RWPE2 (cell line): ENCODE measurements at regions not wholly inside any gene's neighbourhood (a gene's known extent, or its start where the extent isn't known, plus 50 kb on each side); places are given as distances from the start of the nearest gene placed in this dataset.

Experiments
- ATAC-seq: fragments of 200-7000 bp; cut with Tn5 transposase; 3 replicates; pipeline ENCODE4 v1.9.1; 2021; ENCODE audit warnings: low read depth
- DNase-seq: peaks from one replicate; pipeline ENCODE4 v3.0.0-alpha.2; 2020; ENCODE audit warnings: low spot score
- H3K27ac ChIP-seq: fragments of 450-650 bp; 2 replicates; pipeline ENCODE4 v1.5.1; 2017; ENCODE audit warnings: mild to moderate bottlenecking; ENCODE audit not compliant: poor library complexity, severe bottlenecking
- H3K27me3 ChIP-seq: fragments of 250-450 bp; sonication (Bioruptor Pico); 2 replicates; pipeline ENCODE4 v1.5.1; 2021; ENCODE audit warnings: mild to moderate bottlenecking, moderate library complexity; ENCODE audit not compliant: insufficient read depth, poor library complexity, severe bottlenecking
- H3K36me3 ChIP-seq: fragments of 250-450 bp; sonication (Bioruptor Pico); 2 replicates; pipeline ENCODE4 v1.5.1; 2020; ENCODE audit warnings: low read depth, mild to moderate bottlenecking, moderate library complexity
- H3K4me1 ChIP-seq: fragments of 250-450 bp; sonication (Bioruptor Pico); 2 replicates; pipeline ENCODE4 v1.5.1; 2021; ENCODE audit warnings: mild to moderate bottlenecking, moderate library complexity; ENCODE audit not compliant: insufficient read depth, poor library complexity, severe bottlenecking
- H3K4me3 ChIP-seq: fragments of 250-450 bp; sonication (Bioruptor Pico); 2 replicates; pipeline ENCODE4 v1.5.1; 2021; ENCODE audit warnings: mild to moderate bottlenecking, moderate library complexity; ENCODE audit not compliant: severe bottlenecking
- H3K9me3 ChIP-seq: fragments of 250-450 bp; sonication (Bioruptor Pico); 2 replicates; pipeline ENCODE4 v1.5.1; 2021; ENCODE audit warnings: mild to moderate bottlenecking, moderate library complexity; ENCODE audit not compliant: severe bottlenecking
- TF ChIP-seq, protein P1 (sequence below): fragments of 450-650 bp; IDR thresholded peaks from one replicate; pipeline ENCODE4 v1.5.1; 2017; ENCODE audit warnings: mild to moderate bottlenecking, moderate library complexity; ENCODE audit not compliant: poor library complexity, severe bottlenecking

DNA sequence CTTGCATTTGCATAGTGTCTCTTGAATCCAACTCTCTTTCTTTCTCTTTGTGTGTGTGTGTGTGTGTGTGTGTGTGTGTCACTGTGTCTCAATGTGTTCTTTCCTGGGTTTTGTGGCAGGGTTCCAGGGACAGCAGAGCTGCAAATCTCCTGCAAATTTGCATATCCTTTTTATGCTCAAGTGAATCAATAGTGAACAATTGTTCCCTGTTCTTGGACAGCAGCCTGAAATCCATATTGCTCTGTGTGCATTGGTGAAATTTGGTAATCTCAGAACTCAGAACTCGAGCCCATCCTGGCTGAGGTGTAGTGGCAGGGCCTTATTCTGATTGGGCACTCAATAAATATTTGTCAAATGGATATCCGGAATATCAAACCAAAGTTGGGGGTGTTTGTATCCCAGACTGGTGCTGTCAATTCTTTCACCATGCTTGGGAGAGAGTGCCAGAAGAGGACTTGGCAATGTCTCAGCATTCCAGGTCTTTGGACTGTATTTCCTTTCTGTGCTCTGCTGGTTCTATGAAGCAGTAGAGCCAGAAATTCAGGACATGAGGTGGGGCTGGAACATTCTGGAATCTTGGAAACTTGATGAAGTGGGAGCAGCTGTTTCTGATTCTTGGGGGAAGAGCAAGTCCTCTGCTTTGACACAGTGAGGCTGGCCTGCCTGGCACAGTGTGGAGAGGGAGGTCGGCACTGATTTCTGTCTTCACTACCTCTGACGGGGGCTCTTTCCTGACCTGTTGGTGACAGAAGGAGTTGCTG is 380.6 kb upstream of the C2CD4B start:
- Histone ChIP-seq H3K27ac (no peak overlapping the region), H3K9me3 (no peaks in the 10 kb centered on the region), H3K27me3 (no peaks in the 10 kb centered on the region), H3K4me1 (peaks cover 3% of the 10 kb centered on the region), H3K4me3 (no peak overlapping the region), H3K36me3 (no peaks in the 10 kb centered on the region)
- no peak for DNase-seq
- ATAC-seq: peak; percentile 58
- TF ChIP-seq, protein P1, sequence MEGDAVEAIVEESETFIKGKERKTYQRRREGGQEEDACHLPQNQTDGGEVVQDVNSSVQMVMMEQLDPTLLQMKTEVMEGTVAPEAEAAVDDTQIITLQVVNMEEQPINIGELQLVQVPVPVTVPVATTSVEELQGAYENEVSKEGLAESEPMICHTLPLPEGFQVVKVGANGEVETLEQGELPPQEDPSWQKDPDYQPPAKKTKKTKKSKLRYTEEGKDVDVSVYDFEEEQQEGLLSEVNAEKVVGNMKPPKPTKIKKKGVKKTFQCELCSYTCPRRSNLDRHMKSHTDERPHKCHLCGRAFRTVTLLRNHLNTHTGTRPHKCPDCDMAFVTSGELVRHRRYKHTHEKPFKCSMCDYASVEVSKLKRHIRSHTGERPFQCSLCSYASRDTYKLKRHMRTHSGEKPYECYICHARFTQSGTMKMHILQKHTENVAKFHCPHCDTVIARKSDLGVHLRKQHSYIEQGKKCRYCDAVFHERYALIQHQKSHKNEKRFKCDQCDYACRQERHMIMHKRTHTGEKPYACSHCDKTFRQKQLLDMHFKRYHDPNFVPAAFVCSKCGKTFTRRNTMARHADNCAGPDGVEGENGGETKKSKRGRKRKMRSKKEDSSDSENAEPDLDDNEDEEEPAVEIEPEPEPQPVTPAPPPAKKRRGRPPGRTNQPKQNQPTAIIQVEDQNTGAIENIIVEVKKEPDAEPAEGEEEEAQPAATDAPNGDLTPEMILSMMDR: no peak

DNA sequence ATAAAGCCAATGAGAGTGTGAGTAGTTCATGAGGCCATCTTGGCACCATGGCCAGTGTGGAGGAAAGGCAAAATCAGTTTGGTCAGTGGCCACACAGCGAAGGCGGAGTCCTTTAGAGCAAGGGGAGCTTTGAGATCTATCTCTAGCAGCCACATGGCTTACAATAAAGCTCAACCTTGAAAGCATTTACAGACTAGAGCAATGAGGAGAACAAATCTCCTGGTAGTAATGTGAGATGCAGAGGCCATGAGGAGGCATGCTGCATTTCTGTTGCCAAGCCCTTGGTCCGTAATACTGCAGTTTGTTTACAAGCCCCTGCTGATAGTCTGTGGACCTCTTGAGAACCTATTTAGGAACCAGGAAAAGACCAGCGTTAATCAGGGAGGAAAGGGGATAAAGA is 381.5 kb upstream of the C2CD4B start:
- no peak for DNase-seq

DNA sequence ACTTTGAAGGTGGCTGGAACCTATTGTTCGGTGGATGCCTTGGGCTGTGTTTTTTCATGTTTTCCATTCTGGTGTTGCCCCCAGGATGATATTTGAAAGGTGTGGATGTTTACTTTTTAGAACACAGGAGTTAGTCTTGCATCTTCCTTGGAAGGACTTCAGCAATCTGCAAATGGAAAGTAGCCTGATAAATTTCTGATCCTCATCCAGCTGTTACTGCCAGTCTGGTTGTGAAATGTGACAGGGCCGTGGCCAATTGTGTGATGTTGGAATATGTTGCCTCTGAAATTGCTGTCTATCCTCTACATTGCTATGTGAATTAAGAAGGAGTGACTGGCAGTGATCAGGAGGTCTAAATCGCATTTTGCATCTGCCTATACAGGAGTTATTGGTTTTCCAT is 382.5 kb upstream of the C2CD4B start:
- peaks cover 3% of the 10 kb centered on the region for H3K4me1 ChIP-seq
- H3K27me3 ChIP-seq: no peaks in the 10 kb centered on the region
- ATAC-seq (no peak), DNase-seq (no peak)
- H3K4me3 ChIP-seq: no peak overlapping the region
- H3K9me3 ChIP-seq: no peaks in the 10 kb centered on the region
- TF ChIP-seq, protein P1: no peak
- no peak overlapping the region for H3K27ac ChIP-seq
- no peaks in the 10 kb centered on the region for H3K36me3 ChIP-seq

More for the DNA sequence above, 381.5 kb upstream of the C2CD4B start:
- H3K9me3 ChIP-seq: no peaks in the 10 kb centered on the region
- H3K27ac ChIP-seq: no peak overlapping the region
- H3K27me3 ChIP-seq: no peaks in the 10 kb centered on the region
- ATAC-seq: no peak
- H3K4me3 ChIP-seq: no peak overlapping the region
- no peaks in the 10 kb centered on the region for H3K36me3 ChIP-seq
- TF ChIP-seq, protein P1: no peak
- peaks cover 3% of the 10 kb centered on the region for H3K4me1 ChIP-seq

- DNase-seq: no peak
- ATAC-seq: peak; percentile 60; the same call in 1 of the 3 replicates
- TF ChIP-seq, protein P1: peak; percentile 90
- Histone ChIP-seq H3K9me3 (no peaks in the 10 kb centered on the region), H3K4me1 (peaks cover 3% of the 10 kb centered on the region), H3K36me3 (no peaks in the 10 kb centered on the region), H3K4me3 (no peak overlapping the region), H3K27me3 (no peaks in the 10 kb centered on the region), H3K27ac (no peak overlapping the region)
These were observed 384.4 kb upstream of the C2CD4B start for GRCh38 chr15:62549345-62549970.

GRCh38 chr15:62550106-62550505 is 385.0 kb upstream of the C2CD4B start:
- Histone ChIP-seq H3K4me1 (peaks cover 3% of the 10 kb centered on the region), H3K4me3 (no peak overlapping the region), H3K9me3 (no peaks in the 10 kb centered on the region), H3K27ac (no peak overlapping the region), H3K36me3 (no peaks in the 10 kb centered on the region), H3K27me3 (no peaks in the 10 kb centered on the region)
- TF ChIP-seq, protein P1: no peak
- no peak for ATAC-seq
- DNase-seq: no peak
